Lung microvascular endothelial cell (primary cell): ENCODE measurements at regions not wholly inside any gene's neighbourhood (a gene's known extent, or its start where the extent isn't known, plus 50 kb on each side); places are given as distances from the start of the nearest gene placed in this dataset.
"Not testable (repeated sequence)": the region's sequence is repeated elsewhere in the genome, so short reads cannot be mapped to it uniquely, and the experiment has no call there.

Experiments
- DNase-seq, 2 donors: peaks; one replicate each; pipeline versions ENCODE4 v3.0.0 to v3.0.0-alpha.2; 2010; ENCODE audit warnings: low read depth in 2 of 2

DNA sequence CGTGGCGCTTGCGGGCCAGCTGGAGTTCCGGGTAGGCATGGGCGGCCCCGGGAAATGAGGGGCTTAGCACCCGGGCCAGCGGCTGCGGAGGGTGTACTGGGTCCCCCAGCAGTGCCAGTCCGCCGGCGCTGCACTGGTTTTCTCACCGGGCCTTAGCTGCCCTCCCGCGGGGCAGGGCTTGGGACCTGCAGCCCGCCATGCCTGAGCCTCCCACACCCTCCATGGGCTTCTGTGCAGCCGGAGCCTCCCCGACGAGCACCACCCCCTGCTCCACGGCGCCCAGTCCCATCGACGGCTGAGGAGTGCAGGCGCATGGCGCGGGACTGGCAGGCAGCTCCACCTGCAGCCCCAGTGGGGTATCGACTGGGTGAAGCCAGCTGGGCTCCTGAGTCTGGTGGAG, 852.6 kb upstream of the MIR17HG start:
- not testable (repeated sequence) for DNase-seq

DNA sequence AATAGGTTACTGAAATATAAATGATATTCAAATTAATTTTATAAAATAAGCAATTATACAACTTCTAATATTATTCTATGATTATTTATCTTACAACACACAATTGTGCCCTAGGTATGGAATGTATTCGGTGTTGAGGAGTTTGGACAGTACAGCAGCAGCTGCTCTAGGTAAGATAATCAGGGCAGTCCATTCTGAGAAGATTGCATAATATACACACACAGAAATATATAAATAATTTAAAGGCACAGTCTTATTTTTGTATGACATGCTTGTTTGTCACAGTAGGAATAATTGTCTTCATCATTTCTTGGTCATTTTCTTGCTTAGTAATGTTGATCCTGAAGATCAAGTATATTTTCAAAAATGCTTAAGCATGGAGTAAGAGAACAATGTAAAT, 849.4 kb upstream of the MIR17HG start:
- no peak for DNase-seq

DNA sequence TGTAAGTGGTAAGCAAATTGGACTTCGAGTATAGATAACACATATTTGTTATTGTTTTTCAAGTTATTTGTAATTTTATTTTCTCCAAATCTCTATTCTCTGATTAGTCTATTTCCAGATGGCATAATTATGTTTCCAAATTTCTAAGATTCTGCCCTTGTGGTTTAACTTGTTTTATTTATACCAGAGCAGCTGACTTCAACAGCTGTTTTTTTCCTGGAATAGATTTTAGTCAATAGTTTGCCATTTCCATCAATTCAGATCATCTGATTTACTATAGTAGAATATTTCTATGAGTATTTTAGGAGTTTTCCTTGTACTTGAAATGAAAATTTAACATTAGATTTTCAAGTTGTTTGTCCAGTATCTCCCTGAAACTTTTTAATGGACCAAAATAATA, 848.7 kb upstream of the MIR17HG start:
- DNase-seq, result no peak

DNA sequence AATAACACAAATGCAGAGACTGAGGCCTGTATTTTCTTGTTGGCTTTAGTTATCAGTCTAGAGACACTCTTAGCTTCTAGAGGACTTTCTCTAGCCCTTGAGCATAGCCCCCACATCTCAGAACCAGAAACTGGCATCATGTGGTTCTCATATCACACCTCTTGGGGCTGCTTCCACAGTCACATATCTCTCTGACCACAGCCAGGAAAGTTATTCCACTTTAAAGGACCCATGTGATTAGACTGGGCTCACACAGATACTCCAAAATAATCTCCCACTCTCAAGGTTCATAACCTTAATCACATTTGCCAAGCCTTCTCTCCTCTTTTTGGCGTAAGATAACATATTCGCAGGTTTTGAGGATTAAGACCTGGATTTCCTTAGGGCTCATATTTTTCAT, 846.9 kb upstream of the MIR17HG start:
- no peak for DNase-seq

DNA sequence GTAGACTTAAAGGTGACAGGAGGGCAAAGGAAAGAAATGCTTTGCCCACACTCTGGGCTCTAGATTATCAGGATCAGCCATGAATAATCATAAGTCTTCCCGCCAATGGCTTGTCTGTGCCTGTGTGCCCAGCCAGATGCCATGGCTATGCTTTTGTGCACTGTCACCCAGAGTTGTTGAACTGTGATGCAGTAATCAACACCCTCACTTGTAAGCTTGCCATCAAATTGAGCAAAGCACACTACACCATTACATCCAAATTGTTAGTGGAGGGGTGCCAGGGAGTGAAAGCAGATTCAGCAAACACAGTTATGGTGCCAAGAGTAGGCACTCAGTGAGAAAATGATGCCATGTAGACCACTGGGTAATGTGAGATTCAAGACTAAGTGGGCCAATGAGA, 845.3 kb upstream of the MIR17HG start:
- no peak for DNase-seq

DNA sequence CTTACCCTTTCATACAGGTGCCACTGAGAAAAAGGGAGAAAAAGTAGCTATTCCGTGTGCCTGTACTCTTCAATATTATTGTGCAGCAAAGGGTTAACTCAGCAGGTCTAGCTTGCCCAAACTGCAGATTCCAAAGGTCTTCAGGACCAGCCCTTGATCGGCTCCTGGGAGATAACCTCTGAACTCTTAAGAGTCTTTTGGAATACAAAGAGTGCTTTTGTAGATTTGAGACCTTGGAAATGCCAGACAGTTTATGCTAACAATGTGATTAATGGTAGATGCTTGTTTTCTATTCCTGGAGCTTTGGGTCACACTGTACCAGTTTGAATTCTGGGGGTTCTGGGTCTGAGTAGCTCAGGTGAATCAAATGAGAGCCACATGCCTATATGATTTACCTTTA, 844.7 kb upstream of the MIR17HG start:
- no peak for DNase-seq

DNA sequence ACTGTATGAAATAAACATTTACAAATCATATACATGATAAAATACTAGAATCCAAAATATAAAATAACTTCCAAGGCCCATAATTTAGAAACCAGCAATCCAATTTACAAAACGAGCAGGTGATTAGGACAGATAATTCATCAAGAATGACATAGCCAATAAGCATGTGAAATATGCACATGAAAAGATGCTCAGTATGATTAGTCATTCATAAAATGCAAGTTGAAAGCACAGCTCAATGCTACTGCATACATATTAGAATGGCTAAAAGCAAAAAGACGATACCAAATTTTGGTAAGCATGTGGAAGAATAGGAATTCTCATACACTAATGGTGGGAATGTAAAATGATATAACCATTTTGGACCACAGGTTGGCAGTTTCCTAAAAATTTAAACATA, 837.2 kb upstream of the MIR17HG start:
- no peak for DNase-seq

DNA sequence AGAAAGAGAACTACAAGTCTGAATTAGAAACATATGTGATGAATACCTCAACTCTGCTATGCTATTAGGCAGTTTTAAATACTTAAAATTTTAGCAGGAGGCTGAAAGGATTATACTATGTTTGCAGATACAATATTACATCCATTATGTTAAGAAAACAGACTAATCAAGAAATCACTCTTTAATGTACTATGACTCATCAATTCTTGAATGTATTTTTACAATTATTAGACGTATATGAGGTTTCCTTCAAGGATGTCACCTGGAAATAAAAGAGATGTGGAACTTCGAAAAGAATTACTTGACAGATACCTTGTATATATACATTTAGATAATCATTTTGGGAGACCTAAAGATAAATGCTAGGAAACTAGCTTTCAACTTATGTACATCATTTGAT, 835.6 kb upstream of the MIR17HG start:
- DNase-seq, result no peak

DNA sequence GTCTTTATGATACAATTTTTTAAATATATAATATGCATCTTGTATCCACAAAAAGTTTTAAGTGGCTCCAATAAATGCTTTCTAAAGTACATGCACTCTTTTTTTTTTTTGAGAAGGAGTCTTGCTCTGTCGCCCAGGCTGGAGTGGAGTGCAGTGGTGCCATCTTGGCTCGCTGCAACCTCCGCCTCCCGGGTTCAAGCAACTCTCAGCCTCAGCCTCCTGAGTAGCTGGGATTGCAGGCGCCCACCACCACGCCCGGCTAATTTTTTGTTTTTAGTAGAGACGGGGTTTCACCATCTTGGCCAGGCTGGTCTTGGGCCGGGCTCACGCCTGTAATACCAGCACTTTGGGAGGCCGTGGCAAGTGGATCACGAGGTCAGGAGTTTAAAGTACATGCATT, 832.8 kb upstream of the MIR17HG start:
- DNase-seq, result not testable (repeated sequence)

DNA sequence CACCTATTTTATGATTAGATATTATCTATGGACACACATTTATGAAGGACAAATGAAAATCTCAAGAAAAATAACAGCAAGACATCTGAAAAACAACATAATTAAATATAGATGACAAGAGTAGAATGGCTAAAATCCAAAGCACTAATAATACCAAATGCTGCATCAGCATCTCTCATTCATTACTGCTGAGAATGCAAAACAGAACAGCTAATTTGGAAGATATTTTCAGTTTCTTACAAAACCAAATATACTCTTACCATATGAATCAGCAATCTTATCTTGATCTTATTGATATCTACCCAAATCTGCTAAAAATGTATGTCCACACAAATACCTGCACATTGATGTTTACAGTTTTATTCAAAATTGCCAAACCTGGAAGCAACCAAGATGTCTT, 829.1 kb upstream of the MIR17HG start:
- no peak for DNase-seq

DNA sequence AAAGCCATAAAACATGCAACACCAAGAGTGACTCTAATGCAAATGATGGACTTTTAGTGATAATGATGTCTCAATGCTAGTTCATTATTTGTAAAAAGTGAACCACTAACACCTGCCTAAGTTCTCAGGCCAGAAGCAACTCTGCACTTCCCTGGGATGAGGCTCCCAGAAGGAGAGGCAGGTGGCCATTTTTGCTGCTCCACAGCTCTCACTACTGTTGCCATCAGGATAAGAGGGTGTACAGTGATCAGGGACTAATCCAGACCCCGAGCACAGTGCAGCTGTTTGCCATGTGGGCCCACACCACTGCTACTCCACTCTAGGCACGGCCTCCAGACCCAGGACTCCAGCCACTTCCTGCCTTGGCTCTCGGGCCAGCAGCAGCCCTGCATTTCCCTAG, 828.3 kb upstream of the MIR17HG start:
- DNase-seq, result no peak

DNA sequence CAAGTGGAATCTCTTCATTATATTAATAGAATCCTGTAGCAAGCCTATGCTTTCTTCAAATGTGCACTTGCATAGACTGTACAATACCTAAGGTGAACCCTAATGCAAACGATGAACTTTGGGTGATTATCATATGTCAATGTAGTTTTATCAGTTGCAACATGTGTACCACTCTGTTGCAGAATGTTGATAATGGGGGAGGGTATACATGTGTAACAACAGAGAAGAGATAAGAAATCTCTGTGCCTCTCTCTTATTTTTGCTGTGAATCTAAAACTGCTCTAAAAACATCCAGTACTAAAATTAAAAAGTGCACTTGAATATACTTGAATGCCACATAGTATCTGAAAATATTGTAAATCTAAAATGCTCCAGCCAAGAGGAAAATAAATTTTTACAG, 820.8 kb upstream of the MIR17HG start:
- no peak for DNase-seq

DNA sequence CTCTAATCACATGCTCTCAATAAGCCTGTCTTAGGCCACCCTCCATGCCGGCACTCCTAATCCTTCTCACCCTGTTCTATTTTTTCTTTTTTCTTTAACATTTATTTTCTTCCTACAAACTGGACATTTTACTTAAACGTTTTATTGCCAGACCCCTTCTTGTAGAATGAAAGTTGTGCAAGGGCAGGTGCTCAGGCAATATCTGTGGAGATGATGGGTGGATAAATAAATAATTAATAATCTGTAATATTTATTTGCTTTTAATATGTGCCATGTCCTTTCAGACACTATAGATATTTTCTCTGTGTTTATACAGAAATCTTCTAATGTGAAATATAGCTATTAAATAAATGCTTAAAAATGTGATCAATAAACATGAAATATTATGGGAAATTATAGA, 815.7 kb upstream of the MIR17HG start:
- DNase-seq, result no peak

DNA sequence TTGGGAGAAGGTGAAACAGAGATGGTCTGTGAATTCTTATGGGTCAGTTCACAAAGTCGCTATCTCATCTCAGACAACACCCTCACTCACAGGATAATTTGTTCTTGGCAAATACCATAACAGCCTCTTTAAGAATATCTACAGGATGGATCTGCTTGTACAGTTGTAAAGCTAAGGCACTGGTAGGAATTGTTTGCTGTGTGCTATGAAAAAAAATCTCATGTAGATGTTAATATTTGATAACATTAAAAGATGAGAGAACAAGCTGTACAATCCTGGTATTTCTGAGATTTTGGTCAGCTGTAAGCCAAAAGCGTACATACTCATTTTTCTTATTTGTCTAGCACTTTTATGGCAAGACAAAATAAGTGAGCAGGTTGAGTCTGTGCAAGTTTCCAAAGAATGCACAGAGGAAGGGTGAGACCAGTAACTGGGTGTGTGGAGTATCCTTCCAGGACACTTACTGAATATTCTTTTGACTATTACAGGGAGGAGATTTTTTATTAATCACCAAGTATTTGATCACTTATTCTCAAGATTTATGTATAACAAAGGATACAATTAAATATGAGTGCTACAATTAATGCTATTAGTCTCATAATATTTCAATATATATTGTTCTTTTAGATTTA, 814.5 kb upstream of the MIR17HG start:
- no peak for DNase-seq

DNA sequence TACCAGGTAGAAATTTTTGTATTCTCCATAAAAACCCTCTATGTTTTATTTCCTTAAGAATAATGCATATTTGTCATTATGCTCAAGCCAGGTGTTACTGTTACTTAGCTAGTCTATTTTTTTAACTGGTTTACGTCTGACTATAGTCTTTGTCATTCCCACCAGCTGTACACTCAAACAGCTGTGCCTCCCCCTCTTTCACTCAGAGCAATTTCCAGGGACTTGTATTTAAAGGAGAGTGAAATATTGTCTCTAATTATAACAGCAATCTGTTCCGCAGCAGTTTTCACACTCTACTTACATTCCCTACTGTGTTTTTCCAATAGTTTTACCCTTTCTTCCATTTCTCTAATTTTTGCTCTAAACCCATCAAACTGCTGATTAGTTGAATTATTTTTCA, 813.6 kb upstream of the MIR17HG start:
- DNase-seq, result no peak

DNA sequence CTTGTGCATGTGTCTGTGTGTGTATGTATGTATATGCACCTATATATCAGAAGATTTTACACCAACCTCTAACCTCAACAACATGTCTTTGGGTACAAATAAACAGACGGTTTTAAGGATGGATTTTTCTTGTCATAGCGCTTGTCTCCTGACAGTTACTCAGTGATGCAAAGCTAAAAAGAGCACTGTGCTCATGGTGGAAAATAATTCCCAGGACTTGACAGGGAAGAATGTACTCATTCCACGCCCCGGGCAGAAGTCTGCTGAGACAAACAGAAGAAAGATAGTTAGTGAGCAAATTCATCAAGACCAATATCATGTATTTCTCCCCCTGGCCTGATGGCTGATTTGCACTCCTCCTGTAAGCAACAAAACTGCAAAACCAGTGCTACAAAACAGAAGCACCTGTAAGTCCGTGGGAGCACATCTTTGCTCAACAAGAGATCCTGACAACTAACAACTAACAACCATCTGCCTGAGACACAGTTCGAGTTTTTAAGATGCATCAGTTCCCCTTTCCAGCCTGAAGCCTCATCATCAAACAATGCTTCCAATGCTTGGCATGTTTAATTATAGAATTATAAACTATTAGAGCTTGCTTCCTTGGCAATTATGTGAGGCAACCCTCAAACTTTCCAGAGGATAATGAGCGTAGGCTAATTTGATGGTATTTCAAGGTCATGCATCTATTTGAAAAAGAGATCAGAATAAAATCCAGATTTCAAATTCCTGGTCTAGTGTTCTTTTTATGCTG, 812.7 kb upstream of the MIR17HG start:
- no peak for DNase-seq

DNA sequence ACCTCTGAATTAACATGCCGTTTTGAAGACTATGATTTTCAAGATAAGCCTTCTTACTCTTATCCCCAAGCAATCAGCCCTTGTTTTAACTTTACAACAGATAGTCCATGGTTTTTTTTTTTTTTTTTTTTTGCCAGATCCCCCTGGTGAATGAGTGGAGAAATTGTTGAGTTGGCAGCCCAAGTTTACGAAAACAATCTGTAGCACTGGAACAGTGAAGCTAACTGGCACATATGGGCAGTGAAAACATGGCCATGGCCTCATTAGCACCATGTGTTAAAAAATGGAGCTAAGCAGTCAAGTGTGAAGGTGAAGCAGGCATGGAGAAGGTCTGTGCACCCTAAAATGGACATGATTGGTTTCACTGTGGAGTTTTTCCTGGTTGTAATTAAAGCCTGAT, 812.1 kb upstream of the MIR17HG start:
- DNase-seq, result no peak

DNA sequence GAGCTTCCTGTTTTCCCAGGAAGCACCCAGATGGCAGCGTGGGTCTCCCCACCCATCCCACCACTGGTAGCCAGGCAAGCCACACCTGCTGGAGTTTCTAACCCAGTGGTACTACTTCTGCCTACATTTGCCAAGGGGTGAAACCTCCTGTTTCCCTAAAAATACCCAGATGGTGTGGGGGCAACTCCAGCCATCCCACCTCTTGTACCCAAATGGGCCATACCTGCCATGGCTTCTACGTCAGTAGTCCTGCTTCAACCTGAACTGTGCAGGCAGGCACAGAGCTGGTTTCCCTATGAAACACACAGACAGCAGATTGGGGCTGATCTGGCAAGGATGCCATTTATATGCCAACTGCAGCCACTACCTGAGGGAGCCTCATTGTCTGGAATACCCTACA, 809.4 kb upstream of the MIR17HG start:
- DNase-seq, result no peak

DNA sequence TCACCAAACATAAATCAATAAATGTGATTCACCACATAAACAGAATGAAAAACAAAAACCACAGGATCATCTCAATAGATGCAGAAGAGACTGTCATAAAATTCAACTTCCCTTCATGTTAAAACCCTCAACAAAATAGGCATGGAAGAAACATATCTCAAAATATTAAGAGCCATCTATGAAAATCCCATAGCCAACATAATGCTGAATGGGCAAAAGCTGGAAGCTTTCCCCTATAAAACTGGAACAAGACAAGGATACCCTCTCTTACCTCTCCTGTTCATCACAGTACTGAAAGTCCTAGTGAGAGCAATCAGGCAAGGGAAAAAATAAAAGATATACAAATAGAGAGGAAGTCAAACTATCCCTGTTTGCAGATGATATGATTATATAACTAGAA, 806.1 kb upstream of the MIR17HG start:
- no peak for DNase-seq

DNA sequence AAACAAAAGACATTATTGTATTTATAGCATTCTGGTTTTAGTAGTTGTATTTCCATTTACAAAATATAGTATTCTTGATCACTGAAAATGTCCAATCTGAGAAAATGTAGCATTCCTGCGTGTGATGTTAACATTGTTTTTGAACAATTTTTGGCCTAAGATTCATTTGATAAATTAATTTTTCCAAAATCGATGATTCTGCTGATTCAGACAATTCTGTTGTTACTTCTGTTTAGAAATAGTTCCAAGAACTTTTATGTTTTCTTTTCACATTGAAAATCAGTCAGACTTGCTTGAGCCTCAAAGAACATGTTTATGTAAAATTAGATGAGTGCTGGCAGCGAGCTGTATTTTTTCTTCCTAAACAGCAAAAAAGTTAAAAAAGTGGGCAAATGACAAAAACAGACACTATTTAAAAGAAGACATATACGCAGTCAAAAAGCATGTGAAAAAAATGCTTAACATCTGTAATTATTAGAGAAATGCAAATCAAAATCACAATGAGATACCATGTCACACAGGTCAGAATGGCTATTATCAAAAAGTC, 804.5 kb upstream of the MIR17HG start:
- DNase-seq, result no peak

DNA sequence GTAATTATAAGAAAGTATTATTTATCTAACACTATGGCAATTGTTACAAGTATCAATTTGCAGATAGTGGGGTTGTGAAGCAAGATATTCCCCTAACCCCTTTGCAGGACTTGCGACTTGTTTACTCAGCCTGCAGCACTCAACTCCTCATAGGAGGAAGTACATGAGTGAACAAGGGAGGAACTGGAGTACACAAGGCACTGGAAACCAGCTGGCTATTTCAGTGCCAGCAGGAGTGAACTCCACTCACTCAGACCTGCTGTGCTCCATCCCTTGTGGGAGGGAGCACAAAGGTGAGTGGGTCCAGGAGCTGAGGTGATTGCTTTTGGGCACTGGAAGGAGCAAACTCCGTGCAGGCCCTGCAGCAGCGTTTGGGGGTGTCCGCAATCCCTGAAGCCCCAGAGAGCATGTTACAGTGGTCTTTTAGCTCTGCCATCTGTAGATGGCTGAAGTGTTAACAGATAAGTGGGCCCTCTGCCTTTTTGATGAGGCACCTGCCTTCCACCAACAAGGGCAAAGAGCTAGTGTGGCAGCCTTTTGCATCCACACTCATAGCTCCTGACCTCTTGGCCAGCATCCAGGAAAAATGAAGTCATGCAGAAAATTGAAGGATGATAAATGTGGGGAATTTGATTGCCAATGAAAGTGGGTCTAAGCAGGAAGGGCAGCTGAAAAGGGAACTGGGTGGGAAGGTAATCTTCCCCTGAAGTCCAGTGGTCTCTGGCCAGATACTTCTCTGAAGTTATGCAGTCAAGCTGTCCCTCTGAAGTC, 802.2 kb upstream of the MIR17HG start:
- DNase-seq, result peak in 1 of 2 donors; percentile 18

DNA sequence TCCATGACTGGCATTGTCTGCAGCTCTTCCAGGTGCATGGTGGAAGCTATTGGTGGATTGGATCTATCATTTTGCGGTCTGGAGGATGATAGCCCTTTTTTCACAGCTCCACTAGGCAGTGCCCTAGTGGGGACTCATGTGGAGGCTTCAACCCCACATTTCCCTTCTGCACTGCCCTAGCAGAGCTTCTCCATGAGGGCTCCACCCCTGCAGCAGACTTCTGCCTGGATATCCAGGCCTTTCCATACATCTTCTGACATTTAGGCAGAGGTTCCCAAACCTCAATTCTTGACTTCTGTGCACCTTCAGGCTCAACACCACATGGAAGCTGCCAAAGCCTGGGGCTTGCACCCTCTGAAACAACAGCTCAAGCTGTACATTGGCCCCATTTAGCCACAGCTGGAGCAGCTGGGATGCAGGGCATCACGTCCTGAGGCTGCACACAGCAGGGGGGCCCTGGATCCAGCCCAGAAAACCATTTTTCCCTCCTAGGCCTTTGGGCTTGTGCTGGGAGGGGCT, 800.2 kb upstream of the MIR17HG start:
- DNase-seq, result no peak
